NT2/D1 (cell line): ENCODE measurements at regions not wholly inside any gene's neighbourhood (a gene's known extent, or its start where the extent isn't known, plus 50 kb on each side); places are given as distances from the start of the nearest gene placed in this dataset.

ENCODE experiments used
- SUZ12 ChIP-seq: IDR thresholded peaks from 2 replicates; pipeline ENCODE4 v1.6.1; 2011; ENCODE audit not compliant: insufficient read length, insufficient read depth; ENCODE audit errors: extremely low read depth
- ZNF274 ChIP-seq: IDR thresholded peaks from 2 replicates; pipeline ENCODE4 v1.6.1; 2011; ENCODE audit warnings: mild to moderate bottlenecking, low read depth, low read length

GRCh38 chr11:100602716-100603115 is 84.4 kb upstream of the ARHGAP42 start:
- TF ChIP-seq ZNF274 (no peak), SUZ12 (no peak)
